ENCODE measurements at regions not wholly inside any gene's neighbourhood (a gene's known extent, or its start where the extent isn't known, plus 50 kb on each side); places are given as distances from the start of the nearest gene placed in this dataset.

GRCh38 chr1:244161236-244161510, 110.1 kb downstream of the ZBTB18 start:
- Histone ChIP-seq H3K27ac (ENCODE audit: low read length) (no peak overlapping the region), H3F3A (ENCODE audit: low read length, unreplicated experiment) (peaks cover 8% of the 10 kb centered on the region), H3K9me2 (replicated peaks; ENCODE audit: low read length) (no peaks in the 10 kb centered on the region), H3K79me2 (ENCODE audit: low read length) (no peaks in the 10 kb centered on the region), H3K36me3 (ENCODE audit: low read depth, low read length) (no peaks in the 10 kb centered on the region), H3K9ac (ENCODE audit: low read length) (no peak overlapping the region), H3K4me3 (ENCODE audit: low read length) (no peak overlapping the region), H4K20me1 (ENCODE audit: low read length) (no peaks in the 10 kb centered on the region), H3K27me3 (ENCODE audit: low read length) (no peaks in the 10 kb centered on the region), H2AFZ (ENCODE audit: low read length) (no peak overlapping the region), H3K4me2 (ENCODE audit: low read length) (no peak overlapping the region), H3K9me3 (ENCODE audit: low read length) (no peaks in the 10 kb centered on the region), H3K4me1 (ENCODE audit: insufficient read depth, low read length) (peaks cover 38% of the 10 kb centered on the region)
- intact Hi-C loops (cut with micrococcal nuclease), result loop anchor here (2.0 to 5.0 kb wide), 4 partner anchors 71 to 309 kb away; partner anchors contain the start of gene AKT3
- ChIA-PET POLR2A (ENCODE audit: unreplicated experiment) (no interaction called here), CTCF (interaction anchor here (0.7 kb wide), 1 partner anchor 11 kb away, joined by 6 read pairs; no protein-coding TSS in a partner anchor)
- no peak for ATAC-seq
- BruUV-seq (replicated peaks), result no TSS peak
- no peak for TF ChIP-seq EZH2phosphoT487 (IDR thresholded peaks at IDR 0.05; ENCODE audit: borderline replicate concordance, low read length)
- TF ChIP-seq EZH2 (IDR thresholded peaks at IDR 0.05; ENCODE audit: low read length, unreplicated experiment), result no peak
- TF ChIP-seq, protein P1, sequence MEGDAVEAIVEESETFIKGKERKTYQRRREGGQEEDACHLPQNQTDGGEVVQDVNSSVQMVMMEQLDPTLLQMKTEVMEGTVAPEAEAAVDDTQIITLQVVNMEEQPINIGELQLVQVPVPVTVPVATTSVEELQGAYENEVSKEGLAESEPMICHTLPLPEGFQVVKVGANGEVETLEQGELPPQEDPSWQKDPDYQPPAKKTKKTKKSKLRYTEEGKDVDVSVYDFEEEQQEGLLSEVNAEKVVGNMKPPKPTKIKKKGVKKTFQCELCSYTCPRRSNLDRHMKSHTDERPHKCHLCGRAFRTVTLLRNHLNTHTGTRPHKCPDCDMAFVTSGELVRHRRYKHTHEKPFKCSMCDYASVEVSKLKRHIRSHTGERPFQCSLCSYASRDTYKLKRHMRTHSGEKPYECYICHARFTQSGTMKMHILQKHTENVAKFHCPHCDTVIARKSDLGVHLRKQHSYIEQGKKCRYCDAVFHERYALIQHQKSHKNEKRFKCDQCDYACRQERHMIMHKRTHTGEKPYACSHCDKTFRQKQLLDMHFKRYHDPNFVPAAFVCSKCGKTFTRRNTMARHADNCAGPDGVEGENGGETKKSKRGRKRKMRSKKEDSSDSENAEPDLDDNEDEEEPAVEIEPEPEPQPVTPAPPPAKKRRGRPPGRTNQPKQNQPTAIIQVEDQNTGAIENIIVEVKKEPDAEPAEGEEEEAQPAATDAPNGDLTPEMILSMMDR (conservative IDR thresholded peaks at IDR 0.05; ENCODE audit: low read depth, low read length), result no peak
- no peak for DNase-seq

DNA sequence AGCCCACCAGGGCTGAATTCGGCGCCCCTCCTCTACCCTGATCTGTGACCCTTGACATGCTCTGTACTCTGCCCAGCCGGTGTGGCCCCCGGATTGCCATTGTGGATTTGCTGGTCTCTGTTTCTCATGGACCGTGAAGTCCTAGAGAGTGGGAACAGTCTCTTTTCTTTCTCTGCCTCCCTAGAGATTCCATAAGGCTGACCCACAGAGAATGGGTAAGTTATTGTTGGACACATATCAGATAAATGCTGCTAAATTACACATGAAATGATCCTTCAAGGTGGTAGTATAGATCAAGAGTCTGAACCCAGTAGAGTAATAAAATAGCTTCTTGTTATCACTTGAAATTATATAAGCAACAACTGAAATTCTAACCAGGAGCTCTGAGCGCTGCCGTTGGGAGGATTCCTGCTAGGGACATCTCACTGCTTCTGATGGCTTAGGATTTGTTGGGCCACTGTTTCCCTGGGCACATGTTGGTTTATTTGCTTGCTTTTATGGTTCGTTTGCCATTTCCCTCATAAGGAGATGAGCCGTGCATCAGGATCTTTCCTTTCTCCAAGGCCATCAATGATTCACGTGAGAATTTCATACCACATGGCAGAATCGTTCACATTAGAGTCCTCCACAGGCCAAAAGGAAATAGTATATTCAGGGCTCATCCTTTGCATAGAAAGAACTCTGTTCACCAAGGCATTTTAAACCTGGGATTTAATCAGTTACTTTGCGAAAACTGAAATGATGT, 111.9 kb downstream of the ZBTB18 start:
- H2AFZ ChIP-seq (ENCODE audit: low read length), result peak overlapping the region; percentile 47; the same call in 1 of the 2 replicates
- peaks cover 8% of the 10 kb centered on the region for H3F3A ChIP-seq (ENCODE audit: low read length, unreplicated experiment)
- CTCF ChIA-PET, result no interaction called here
- no peaks in the 10 kb centered on the region for H3K27me3 ChIP-seq (ENCODE audit: low read length)
- H3K79me2 ChIP-seq (ENCODE audit: low read length), result no peaks in the 10 kb centered on the region
- peak; percentile 55 for DNase-seq
- H3K9me2 ChIP-seq (replicated peaks; ENCODE audit: low read length), result no peaks in the 10 kb centered on the region
- BruUV-seq (replicated peaks), result no TSS peak
- POLR2A ChIA-PET (ENCODE audit: unreplicated experiment), result no interaction called here
- H3K4me1 ChIP-seq (ENCODE audit: insufficient read depth, low read length), result peaks cover 38% of the 10 kb centered on the region
- no peaks in the 10 kb centered on the region for H3K36me3 ChIP-seq (ENCODE audit: low read depth, low read length)
- TF ChIP-seq EZH2 (IDR thresholded peaks at IDR 0.05; ENCODE audit: low read length, unreplicated experiment) (no peak), EZH2phosphoT487 (IDR thresholded peaks at IDR 0.05; ENCODE audit: borderline replicate concordance, low read length) (no peak)
- TF ChIP-seq, protein P1 (conservative IDR thresholded peaks at IDR 0.05; ENCODE audit: low read depth, low read length), result no peak
- H3K4me2 ChIP-seq (ENCODE audit: low read length), result peak overlapping the region; percentile 76
- 0 out of 2 replicates have a peak overlapping the region, but pooled peaks have one; percentile 45 for H3K4me3 ChIP-seq (ENCODE audit: low read length)
- no peaks in the 10 kb centered on the region for H3K9me3 ChIP-seq (ENCODE audit: low read length)
- no peaks in the 10 kb centered on the region for H4K20me1 ChIP-seq (ENCODE audit: low read length)
- no peak for ATAC-seq
- intact Hi-C loops (cut with micrococcal nuclease), result loop anchor here (5.0 kb wide), 3 partner anchors 69 to 311 kb away; partner anchors contain the start of gene AKT3
- H3K27ac ChIP-seq (ENCODE audit: low read length), result peak overlapping the region; percentile 78
- peak overlapping the region; percentile 7; the same call in 1 of the 2 replicates for H3K9ac ChIP-seq (ENCODE audit: low read length)

GRCh38 chr1:244163861-244164510, 112.9 kb downstream of the ZBTB18 start:
- POLR2A ChIA-PET (ENCODE audit: unreplicated experiment), result no interaction called here
- H2AFZ ChIP-seq (ENCODE audit: low read length), result peak overlapping the region; percentile 47

More at GRCh38 chr1:244163861-244164510, 112.9 kb downstream of the ZBTB18 start:
- Histone ChIP-seq H3K4me1 (ENCODE audit: insufficient read depth, low read length) (peaks cover 38% of the 10 kb centered on the region), H4K20me1 (ENCODE audit: low read length) (no peaks in the 10 kb centered on the region), H3K27ac (ENCODE audit: low read length) (peak overlapping the region; percentile 78), H3K9me3 (ENCODE audit: low read length) (no peaks in the 10 kb centered on the region), H3K4me2 (ENCODE audit: low read length) (peak overlapping the region; percentile 76), H3F3A (ENCODE audit: low read length, unreplicated experiment) (peaks cover 8% of the 10 kb centered on the region), H3K9ac (ENCODE audit: low read length) (peak overlapping the region; percentile 7), H3K79me2 (ENCODE audit: low read length) (no peaks in the 10 kb centered on the region), H3K4me3 (ENCODE audit: low read length) (peak overlapping the region; percentile 45), H3K36me3 (ENCODE audit: low read depth, low read length) (no peaks in the 10 kb centered on the region), H3K27me3 (ENCODE audit: low read length) (no peaks in the 10 kb centered on the region), H3K9me2 (replicated peaks; ENCODE audit: low read length) (no peaks in the 10 kb centered on the region)
- BruUV-seq (replicated peaks), result no TSS peak
- TF ChIP-seq EZH2phosphoT487 (IDR thresholded peaks at IDR 0.05; ENCODE audit: borderline replicate concordance, low read length) (no peak), EZH2 (IDR thresholded peaks at IDR 0.05; ENCODE audit: low read length, unreplicated experiment) (no peak)
- TF ChIP-seq, protein P1 (conservative IDR thresholded peaks at IDR 0.05; ENCODE audit: low read depth, low read length), result no peak
- CTCF ChIA-PET, result no interaction called here
- peak; percentile 92 for ATAC-seq
- DNase-seq, result peak; percentile 99
- intact Hi-C loops (cut with micrococcal nuclease), result loop anchor here (1.0 to 5.0 kb wide), 6 partner anchors 47 to 312 kb away; partner anchors contain the start of gene AKT3

All from PC-3 (cell line).